ENCODE measurements at regions not wholly inside any gene's neighbourhood (a gene's known extent, or its start where the extent isn't known, plus 50 kb on each side); places are given as distances from the start of the nearest gene placed in this dataset.

GRCh38 chr6:47132724-47133123, 90.6 kb upstream of the ADGRF1 start:
- CTCF ChIA-PET, result no interaction called here
- peaks cover 2% of the 10 kb centered on the region for H3K27me3 Mint-ChIP-seq

GRCh38 chr6:47131773-47132172, 89.6 kb upstream of the ADGRF1 start:
- peaks cover 2% of the 10 kb centered on the region for H3K27me3 Mint-ChIP-seq
- CTCF ChIA-PET, result no interaction called here
- intact Hi-C loops (cut with micrococcal nuclease), result no loop called here
- no peaks in the 10 kb centered on the region for H3K9me3 Mint-ChIP-seq
- H3K27ac Mint-ChIP-seq, result no peak overlapping the region
- POLR2A ChIA-PET, result no interaction called here
- no peaks in the 10 kb centered on the region for H3K4me1 Mint-ChIP-seq (ENCODE audit: low read depth)
- H3K36me3 Mint-ChIP-seq, result no peaks in the 10 kb centered on the region
- no peak for DNase-seq
- no peak overlapping the region for H3K4me3 Mint-ChIP-seq

More at GRCh38 chr6:47132724-47133123, 90.6 kb upstream of the ADGRF1 start:
- intact Hi-C loops (cut with micrococcal nuclease), result no loop called here
- Mint-ChIP-seq H3K27ac (no peak overlapping the region), H3K4me3 (no peak overlapping the region), H3K9me3 (no peaks in the 10 kb centered on the region), H3K36me3 (no peaks in the 10 kb centered on the region), H3K4me1 (ENCODE audit: low read depth) (no peaks in the 10 kb centered on the region)
- POLR2A ChIA-PET, result no interaction called here
- DNase-seq, result no peak

GRCh38 chr6:47130086-47130485, 88.0 kb upstream of the ADGRF1 start:
- no peak for DNase-seq
- no peaks in the 10 kb centered on the region for H3K4me1 Mint-ChIP-seq (ENCODE audit: low read depth)
- no peaks in the 10 kb centered on the region for H3K36me3 Mint-ChIP-seq
- no peak overlapping the region for H3K27ac Mint-ChIP-seq
- H3K4me3 Mint-ChIP-seq, result no peak overlapping the region
- H3K27me3 Mint-ChIP-seq, result peaks cover 2% of the 10 kb centered on the region
- ChIA-PET POLR2A (no interaction called here), CTCF (no interaction called here)
- intact Hi-C loops (cut with micrococcal nuclease), result no loop called here
- H3K9me3 Mint-ChIP-seq, result no peaks in the 10 kb centered on the region

GRCh38 chr6:47129129-47129528, 87.0 kb upstream of the ADGRF1 start:
- Mint-ChIP-seq H3K36me3 (no peaks in the 10 kb centered on the region), H3K9me3 (no peaks in the 10 kb centered on the region), H3K4me3 (no peak overlapping the region), H3K27me3 (peaks cover 2% of the 10 kb centered on the region), H3K27ac (no peak overlapping the region), H3K4me1 (ENCODE audit: low read depth) (no peaks in the 10 kb centered on the region)
- ChIA-PET CTCF (no interaction called here), POLR2A (no interaction called here)
- no peak for DNase-seq
- intact Hi-C loops (cut with micrococcal nuclease), result no loop called here

GRCh38 chr6:47126647-47127391, 84.7 kb upstream of the ADGRF1 start:
- no peaks in the 10 kb centered on the region for H3K9me3 Mint-ChIP-seq
- intact Hi-C loops (cut with micrococcal nuclease), result no loop called here

GRCh38 chr6:47118611-47119010, 76.5 kb upstream of the ADGRF1 start:
- Mint-ChIP-seq H3K36me3 (no peaks in the 10 kb centered on the region), H3K4me1 (ENCODE audit: low read depth) (no peaks in the 10 kb centered on the region), H3K9me3 (no peaks in the 10 kb centered on the region), H3K27ac (no peak overlapping the region), H3K4me3 (no peak overlapping the region), H3K27me3 (peaks cover 1% of the 10 kb centered on the region)
- POLR2A ChIA-PET, result no interaction called here
- intact Hi-C loops (cut with micrococcal nuclease), result no loop called here
- CTCF ChIA-PET, result no interaction called here
- no peak for DNase-seq

More at GRCh38 chr6:47126647-47127391, 84.7 kb upstream of the ADGRF1 start:
- ChIA-PET CTCF (no interaction called here), POLR2A (no interaction called here)
- Mint-ChIP-seq H3K4me1 (ENCODE audit: low read depth) (no peaks in the 10 kb centered on the region), H3K36me3 (no peaks in the 10 kb centered on the region), H3K27ac (no peak overlapping the region), H3K4me3 (no peak overlapping the region), H3K27me3 (peaks cover 2% of the 10 kb centered on the region)
- DNase-seq, result no peak

GRCh38 chr6:47117314-47117713, 75.2 kb upstream of the ADGRF1 start:
- peaks cover 1% of the 10 kb centered on the region for H3K27me3 Mint-ChIP-seq
- H3K4me3 Mint-ChIP-seq, result no peak overlapping the region
- ChIA-PET CTCF (no interaction called here), POLR2A (no interaction called here)
- intact Hi-C loops (cut with micrococcal nuclease), result no loop called here
- H3K27ac Mint-ChIP-seq, result no peak overlapping the region
- DNase-seq, result no peak
- no peaks in the 10 kb centered on the region for H3K9me3 Mint-ChIP-seq
- H3K36me3 Mint-ChIP-seq, result no peaks in the 10 kb centered on the region
- H3K4me1 Mint-ChIP-seq (ENCODE audit: low read depth), result no peaks in the 10 kb centered on the region

- Mint-ChIP-seq H3K27ac (no peak overlapping the region), H3K9me3 (no peaks in the 10 kb centered on the region), H3K36me3 (no peaks in the 10 kb centered on the region), H3K27me3 (peaks cover 1% of the 10 kb centered on the region), H3K4me3 (no peak overlapping the region), H3K4me1 (ENCODE audit: low read depth) (no peaks in the 10 kb centered on the region)
- intact Hi-C loops (cut with micrococcal nuclease), result no loop called here
- POLR2A ChIA-PET, result no interaction called here
- DNase-seq, result no peak
- CTCF ChIA-PET, result no interaction called here
These were observed 74.5 kb upstream of the ADGRF1 start for GRCh38 chr6:47116606-47117005.

GRCh38 chr6:47116086-47116485, 74.0 kb upstream of the ADGRF1 start:
- ChIA-PET POLR2A (no interaction called here), CTCF (no interaction called here)
- H3K27me3 Mint-ChIP-seq, result peaks cover 1% of the 10 kb centered on the region
- intact Hi-C loops (cut with micrococcal nuclease), result no loop called here
- H3K27ac Mint-ChIP-seq, result no peak overlapping the region
- no peak overlapping the region for H3K4me3 Mint-ChIP-seq
- no peak for DNase-seq
- no peaks in the 10 kb centered on the region for H3K36me3 Mint-ChIP-seq
- no peaks in the 10 kb centered on the region for H3K9me3 Mint-ChIP-seq
- no peaks in the 10 kb centered on the region for H3K4me1 Mint-ChIP-seq (ENCODE audit: low read depth)

GRCh38 chr6:47114460-47114859, 72.3 kb upstream of the ADGRF1 start:
- Mint-ChIP-seq H3K9me3 (no peaks in the 10 kb centered on the region), H3K27me3 (peaks cover 2% of the 10 kb centered on the region), H3K27ac (no peak overlapping the region), H3K36me3 (no peaks in the 10 kb centered on the region), H3K4me1 (ENCODE audit: low read depth) (no peaks in the 10 kb centered on the region), H3K4me3 (no peak overlapping the region)
- intact Hi-C loops (cut with micrococcal nuclease), result no loop called here
- ChIA-PET CTCF (no interaction called here), POLR2A (no interaction called here)
- DNase-seq, result no peak

GRCh38 chr6:47112317-47112716, 70.2 kb upstream of the ADGRF1 start:
- ChIA-PET CTCF (no interaction called here), POLR2A (no interaction called here)
- intact Hi-C loops (cut with micrococcal nuclease), result no loop called here
- no peak for DNase-seq
- no peak overlapping the region for H3K27ac Mint-ChIP-seq
- no peak overlapping the region for H3K4me3 Mint-ChIP-seq
- H3K4me1 Mint-ChIP-seq (ENCODE audit: low read depth), result no peaks in the 10 kb centered on the region
- H3K9me3 Mint-ChIP-seq, result no peaks in the 10 kb centered on the region
- H3K27me3 Mint-ChIP-seq, result peaks cover 5% of the 10 kb centered on the region
- no peaks in the 10 kb centered on the region for H3K36me3 Mint-ChIP-seq

- Mint-ChIP-seq H3K9me3 (no peaks in the 10 kb centered on the region), H3K36me3 (no peaks in the 10 kb centered on the region), H3K27me3 (peaks cover 5% of the 10 kb centered on the region), H3K4me3 (no peak overlapping the region), H3K27ac (no peak overlapping the region), H3K4me1 (ENCODE audit: low read depth) (no peaks in the 10 kb centered on the region)
- CTCF ChIA-PET, result no interaction called here
- DNase-seq, result no peak
- POLR2A ChIA-PET, result no interaction called here
- intact Hi-C loops (cut with micrococcal nuclease), result no loop called here
These were observed 69.6 kb upstream of the ADGRF1 start for GRCh38 chr6:47111685-47112084.

GRCh38 chr6:47109281-47109680, 67.1 kb upstream of the ADGRF1 start:
- intact Hi-C loops (cut with micrococcal nuclease), result no loop called here
- Mint-ChIP-seq H3K9me3 (no peaks in the 10 kb centered on the region), H3K4me1 (ENCODE audit: low read depth) (no peaks in the 10 kb centered on the region), H3K36me3 (no peaks in the 10 kb centered on the region), H3K4me3 (no peak overlapping the region), H3K27ac (no peak overlapping the region), H3K27me3 (peaks cover 5% of the 10 kb centered on the region)
- no peak for DNase-seq
- CTCF ChIA-PET, result no interaction called here
- POLR2A ChIA-PET, result no interaction called here
